Spleen (tissue), 7 donors: ENCODE measurements at regions not wholly inside any gene's neighbourhood (a gene's known extent, or its start where the extent isn't known, plus 50 kb on each side); places are given as distances from the start of the nearest gene placed in this dataset.

Source experiments
- POLR2AphosphoS5 ChIP-seq, 3 donors: sonication (generic); formaldehyde crosslinking; IDR thresholded peaks; one replicate each; pipeline ENCODE4 v1.5.1; 2017; ENCODE audit warnings: antibody characterized with exemption in 3 of 3
- TF ChIP-seq, protein P1 (sequence below), 11 experiments: fragments of 200-600 bp in 7 of 11; fragments of 450-650 bp in 4 of 11; sonication (generic) in 4 of 11; IDR thresholded peaks in 8 of 11; conservative IDR thresholded peaks in 3 of 11; 1 replicate in 7 of 11; 2 replicates in 4 of 11; pipeline versions ENCODE4 v1.4.0 to v1.8.0; 2016 to 2021; ENCODE audit warnings: antibody characterized with exemption in 11 of 11, inconsistent platforms in 4 of 11, mild to moderate bottlenecking in 1 of 11
- donor health status: DM: no; HTN: no; CAD: no; lungs with moderate emphysema.
- donor health status: DM: no; HTN: no; CAD: no.
- donor health status: DM: no; HTN: no; CAD: no.

DNA sequence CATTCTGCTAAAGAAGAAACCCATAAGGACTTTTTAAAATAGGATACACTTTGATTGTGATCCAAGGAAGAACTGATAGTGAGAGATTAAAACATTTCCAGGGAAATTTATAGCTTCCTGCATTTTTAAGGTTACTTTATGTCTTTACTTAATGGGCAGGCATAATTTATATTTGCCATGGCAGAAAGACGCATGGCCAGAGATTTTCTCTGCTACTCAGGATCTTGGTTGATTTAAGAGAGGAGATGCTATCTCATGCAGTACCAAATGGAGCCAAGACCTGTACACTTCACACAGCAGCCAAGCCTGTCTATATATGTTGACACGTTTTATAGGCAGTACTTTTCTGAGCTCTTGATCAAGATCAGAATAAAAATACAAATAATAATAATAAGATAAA lies 60.9 kb upstream of the NT5C1B start:
- TF ChIP-seq POLR2AphosphoS5 (IDR thresholded peaks at IDR 0.05), result no peak
- TF ChIP-seq, protein P1, sequence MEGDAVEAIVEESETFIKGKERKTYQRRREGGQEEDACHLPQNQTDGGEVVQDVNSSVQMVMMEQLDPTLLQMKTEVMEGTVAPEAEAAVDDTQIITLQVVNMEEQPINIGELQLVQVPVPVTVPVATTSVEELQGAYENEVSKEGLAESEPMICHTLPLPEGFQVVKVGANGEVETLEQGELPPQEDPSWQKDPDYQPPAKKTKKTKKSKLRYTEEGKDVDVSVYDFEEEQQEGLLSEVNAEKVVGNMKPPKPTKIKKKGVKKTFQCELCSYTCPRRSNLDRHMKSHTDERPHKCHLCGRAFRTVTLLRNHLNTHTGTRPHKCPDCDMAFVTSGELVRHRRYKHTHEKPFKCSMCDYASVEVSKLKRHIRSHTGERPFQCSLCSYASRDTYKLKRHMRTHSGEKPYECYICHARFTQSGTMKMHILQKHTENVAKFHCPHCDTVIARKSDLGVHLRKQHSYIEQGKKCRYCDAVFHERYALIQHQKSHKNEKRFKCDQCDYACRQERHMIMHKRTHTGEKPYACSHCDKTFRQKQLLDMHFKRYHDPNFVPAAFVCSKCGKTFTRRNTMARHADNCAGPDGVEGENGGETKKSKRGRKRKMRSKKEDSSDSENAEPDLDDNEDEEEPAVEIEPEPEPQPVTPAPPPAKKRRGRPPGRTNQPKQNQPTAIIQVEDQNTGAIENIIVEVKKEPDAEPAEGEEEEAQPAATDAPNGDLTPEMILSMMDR (IDR thresholded peaks at IDR 0.05 in 8 of 11, conservative IDR thresholded peaks at IDR 0.05 in 3 of 11), result no peak
